HG02884 (cell line): ENCODE measurements at regions not wholly inside any gene's neighbourhood (a gene's known extent, or its start where the extent isn't known, plus 50 kb on each side); places are given as distances from the start of the nearest gene placed in this dataset.
"Not testable (repeated sequence)": the region's sequence is repeated elsewhere in the genome, so short reads cannot be mapped to it uniquely, and the experiment has no call there.

ENCODE experiments used
- ATAC-seq: cut with Tn5 transposase; IDR thresholded peaks from one replicate; pipeline ENCODE4 v1.9.1; 2021; ENCODE audit warnings: mild to moderate bottlenecking, moderate library complexity; ENCODE audit not compliant: unreplicated experiment

DNA sequence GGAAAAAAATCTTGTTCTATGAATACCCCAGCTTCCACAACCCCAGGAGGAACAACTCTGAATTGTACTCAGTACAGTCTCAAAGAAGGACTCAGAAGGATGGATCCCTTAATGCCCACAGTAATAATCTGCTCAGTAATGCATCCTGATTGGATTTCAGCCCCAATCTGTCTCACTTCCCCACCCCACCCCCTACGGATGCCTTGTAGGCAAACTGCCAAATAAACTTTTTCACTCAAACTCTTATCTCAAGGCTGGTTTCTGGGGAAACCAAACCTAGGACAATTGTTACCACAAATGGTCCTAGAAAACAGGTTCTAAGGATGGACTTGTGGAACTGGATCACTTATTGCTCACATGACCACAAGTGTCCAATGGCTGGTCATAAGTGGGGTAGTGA is 1021.8 kb upstream of the INTU start:
- no peak for ATAC-seq

DNA sequence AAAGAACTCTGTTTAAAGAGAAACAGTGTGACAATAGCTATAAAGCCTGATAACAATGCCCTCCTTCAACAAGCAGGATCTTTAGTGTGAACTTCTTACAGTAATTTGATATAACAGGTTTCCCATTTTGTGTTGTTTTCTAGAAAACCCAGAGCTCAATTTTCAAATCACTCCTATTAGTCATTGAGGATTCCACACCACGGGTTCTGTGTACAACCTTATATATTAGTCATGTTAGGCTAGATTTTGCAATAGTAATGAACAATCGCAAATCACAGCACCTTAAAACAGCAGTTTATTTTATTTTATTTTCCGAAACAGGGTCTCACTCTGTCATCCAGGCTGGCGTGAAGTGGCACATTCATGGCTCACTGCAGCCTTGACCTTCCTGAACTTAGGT is 1020.9 kb upstream of the INTU start:
- ATAC-seq: no peak

DNA sequence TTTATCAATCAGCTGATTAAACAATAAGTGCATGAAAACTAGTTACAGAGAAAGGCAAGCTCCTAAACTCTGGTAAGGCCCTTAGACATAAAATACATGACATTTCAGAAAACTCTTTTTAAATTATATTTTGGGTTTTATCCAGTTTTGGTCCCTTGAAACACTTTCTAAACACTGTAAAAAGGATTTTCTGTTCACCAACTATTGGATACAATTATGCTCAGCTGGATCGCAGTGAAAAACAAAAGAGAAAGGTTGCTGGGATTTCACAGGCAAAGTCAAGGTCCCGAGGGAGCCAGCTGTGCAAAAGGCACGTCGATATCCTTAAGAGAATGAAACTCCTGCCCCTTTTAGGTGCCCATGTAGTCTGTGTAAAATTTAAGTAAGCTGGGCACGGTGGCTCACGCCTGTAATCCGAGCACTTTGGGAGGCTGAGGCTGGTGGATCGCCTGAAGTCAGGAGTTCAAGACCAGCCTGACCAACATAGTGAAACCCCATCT is 1018.4 kb upstream of the INTU start:
- no peak for ATAC-seq

DNA sequence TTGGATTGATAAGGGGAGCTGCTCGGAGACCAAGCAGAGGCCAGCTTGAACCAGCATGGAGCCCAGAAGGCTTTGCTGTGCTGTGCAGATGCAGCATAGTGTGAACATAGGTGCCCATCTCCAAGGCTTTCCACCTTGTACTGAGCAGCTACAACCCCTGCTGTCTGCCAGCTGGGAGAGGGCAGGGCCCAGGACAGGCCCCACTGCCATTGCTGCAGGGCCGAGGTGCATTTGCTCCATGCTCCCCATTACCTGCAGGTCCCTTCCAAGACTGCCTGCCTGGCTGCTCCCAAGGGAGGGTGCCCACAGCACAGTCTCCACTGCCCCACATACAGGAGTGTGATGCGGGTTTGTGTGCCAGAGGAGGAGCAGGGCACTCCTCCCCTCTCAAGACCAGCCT is 1016.0 kb upstream of the INTU start:
- no peak for ATAC-seq

DNA sequence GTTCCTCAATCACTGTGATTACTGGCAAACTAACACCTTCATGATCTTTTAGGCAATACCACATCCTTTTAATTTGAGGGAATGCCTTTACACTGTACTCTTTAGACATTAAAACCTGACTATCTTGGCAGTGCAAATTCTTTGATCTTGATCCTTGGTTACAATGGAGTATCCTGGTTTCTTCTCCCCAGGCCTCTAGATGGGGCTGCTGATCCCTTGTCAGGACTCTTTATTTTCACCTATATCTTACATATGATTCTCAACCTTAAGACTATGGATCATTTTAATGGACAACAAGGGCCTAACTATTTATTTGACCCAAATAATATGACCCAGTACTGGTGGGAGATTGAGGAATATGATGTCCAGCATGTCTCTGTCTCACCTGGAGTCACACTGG is 1005.5 kb upstream of the INTU start:
- no peak for ATAC-seq

DNA sequence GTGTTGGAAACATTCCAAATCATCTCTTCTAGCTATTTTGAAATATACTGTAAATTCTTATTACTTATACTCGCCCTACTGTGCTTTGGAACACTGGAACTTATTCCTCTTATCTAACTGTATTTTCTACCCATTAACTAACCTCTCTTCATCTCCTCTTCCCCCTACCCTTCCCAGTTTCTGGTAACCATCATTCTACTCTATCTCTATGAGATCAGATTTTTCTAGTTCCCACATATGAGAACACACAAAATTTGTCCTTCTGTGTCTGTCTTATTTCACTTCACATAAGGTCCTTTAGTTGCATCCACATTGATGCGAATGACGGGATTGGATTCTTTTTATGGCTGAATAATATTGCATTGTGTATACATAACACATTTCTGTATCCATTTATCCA is 1003.8 kb upstream of the INTU start:
- ATAC-seq: no peak

DNA sequence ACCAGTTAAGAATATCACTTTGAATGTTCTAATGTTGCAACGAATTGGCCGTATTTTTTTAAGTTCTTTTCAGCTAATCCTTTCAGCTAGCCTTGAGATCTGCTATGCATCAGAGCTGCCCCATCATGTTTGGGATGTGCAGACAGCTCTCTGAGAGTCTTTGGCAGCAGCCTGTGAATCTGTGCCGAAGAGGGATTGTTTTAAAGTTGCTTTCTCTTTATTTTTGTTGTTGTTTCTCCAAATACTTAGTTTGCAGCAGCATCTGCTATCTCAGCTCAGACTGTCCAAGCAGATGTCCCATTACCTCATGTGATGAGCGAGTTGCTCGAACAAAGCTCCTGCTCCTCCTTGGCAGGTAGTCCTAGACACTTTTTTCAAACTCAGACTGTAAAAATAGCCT is 1002.5 kb upstream of the INTU start:
- no peak for ATAC-seq

DNA sequence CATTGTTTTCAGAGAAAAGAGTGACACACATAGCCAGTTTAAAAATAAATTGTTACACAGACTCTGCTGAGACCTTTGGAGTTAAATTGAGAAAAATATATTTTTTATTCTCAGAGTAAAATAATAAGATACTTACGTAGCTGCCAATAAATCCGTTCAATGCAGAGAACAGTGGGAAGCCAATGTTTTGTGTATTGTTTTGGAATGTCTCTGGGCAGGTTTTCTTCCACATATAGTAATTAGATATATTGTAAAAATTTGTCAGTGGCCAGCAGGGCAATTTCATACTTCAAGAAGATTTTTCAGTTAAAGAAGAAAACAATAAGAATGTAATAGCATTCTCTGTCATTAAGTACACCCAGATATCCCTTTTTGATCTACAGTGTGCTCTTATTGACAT is 999.5 kb upstream of the INTU start:
- no peak for ATAC-seq

DNA sequence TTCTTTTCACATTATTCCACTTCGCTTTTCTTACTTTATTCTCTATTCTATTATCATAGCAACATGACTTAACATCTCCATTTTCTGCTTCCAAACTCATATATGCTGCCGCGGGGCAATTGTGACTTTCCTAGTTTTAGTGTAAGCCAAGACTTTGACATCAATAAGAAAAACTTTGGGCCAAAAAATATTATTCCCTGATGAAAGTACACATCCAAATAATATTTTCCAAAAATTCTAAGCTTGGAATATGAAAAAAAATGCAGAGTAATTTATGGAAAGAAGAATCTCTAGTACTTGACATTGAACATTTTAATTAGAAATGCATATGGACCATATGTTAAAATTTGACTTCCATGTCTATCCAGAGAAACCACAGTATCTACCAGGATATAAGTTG is 995.1 kb upstream of the INTU start:
- no peak for ATAC-seq

DNA sequence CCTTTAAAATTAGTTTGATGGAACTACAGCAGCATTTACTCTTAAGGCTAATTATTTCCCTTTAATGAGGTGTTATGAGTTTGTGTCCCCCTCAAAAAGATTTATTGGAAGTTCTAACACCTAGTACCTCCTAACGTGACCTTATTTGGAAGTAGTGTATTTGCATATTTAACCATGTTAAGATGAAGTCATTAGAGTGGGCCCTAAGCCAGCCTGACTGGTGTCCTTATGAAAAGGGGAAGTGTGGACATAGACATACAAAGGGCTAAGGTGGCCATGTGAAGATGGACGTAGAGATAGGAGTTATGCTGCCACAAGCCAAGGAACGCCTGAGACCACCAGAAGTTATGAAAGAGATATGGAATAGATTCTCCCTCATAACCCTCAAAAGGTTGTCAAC is 985.4 kb upstream of the INTU start:
- ATAC-seq: no peak

DNA sequence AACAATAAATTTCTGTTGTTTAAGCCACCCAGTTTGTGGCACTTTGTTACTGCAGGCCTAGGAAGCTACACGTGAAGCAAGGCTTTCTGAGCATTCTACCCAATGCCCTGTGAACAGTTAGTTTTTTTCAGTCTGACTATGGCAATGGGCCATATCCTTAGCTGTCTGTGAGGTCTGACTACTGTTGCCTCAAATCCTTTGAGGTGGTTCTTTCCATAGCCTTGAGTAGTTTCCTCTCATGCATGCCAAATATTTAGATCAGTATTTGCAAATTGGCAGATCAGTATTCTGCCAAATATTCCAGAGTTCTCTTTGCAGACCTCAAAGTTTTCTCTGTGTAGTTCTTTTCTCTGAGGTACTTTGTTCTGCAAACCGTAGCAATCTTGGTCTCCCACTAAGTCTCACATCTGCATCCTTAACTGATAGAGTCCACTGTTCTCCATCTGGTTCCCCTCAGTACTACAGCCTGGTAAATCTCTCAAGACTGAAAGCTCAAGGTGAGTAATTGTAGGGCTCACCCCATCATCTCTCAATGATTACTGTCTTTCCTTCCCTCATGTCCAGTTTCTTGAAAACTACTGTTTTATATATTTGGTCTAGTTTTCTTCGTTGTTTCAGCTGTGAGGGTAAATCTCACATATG is 984.9 kb upstream of the INTU start:
- no peak for ATAC-seq

DNA sequence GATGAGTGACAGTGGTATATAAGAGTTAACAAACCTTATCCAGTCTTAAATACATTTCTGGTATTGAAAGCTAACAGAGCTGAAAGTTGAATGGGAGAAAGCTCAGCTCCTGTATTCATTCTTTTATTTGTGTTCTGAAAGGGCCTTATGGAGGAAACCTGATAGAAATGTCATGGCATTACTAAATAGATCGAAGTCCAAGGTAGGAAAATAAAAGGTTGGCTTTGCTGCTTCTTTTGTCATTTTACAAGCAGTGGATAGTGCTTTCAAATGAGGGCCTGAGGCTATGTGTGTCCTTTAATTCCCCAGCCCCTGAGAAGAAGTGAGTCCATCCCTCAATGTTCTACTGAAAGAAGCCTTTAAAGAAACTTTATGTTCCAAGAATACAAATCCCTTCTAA is 974.3 kb upstream of the INTU start:
- ATAC-seq: no peak

DNA sequence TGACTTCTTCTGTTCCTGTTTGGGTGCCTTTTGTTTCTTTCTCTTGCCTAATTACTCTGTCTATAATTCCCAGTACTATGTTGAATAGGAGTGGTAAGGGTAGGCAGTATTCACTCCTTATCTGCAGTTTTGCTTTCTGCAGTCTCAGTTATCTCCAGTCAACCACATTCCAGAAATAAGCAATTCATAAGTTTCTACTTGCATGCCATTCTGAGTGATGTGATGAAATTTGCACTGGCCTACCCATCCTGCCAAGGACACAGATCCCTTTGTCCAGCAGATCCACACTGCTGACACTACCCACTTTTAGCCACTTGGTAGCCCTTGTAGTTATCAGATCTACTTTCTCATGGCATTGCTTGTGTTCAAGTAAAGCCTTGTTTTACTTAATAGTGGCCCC is 971.6 kb upstream of the INTU start:
- no peak for ATAC-seq

DNA sequence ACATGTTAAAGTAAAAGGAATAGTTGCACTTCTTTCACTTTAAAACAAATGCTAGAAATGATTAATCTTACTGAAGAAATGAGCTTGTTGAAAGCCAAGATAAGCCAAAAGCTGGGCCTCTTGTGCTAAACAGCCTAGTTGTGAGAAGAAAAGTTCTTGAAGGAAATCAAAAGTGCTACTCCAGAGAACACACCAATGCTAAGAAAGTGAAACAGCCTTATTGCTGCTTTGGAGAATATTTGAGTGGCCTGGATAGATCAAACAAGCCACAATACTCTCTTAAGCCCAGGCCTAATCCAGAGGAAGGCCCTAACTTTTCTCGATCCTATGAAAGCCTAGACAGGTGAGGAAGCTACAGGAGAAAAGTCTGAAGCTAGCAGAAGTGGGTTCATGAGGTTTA is 967.9 kb upstream of the INTU start:
- ATAC-seq: no peak

DNA sequence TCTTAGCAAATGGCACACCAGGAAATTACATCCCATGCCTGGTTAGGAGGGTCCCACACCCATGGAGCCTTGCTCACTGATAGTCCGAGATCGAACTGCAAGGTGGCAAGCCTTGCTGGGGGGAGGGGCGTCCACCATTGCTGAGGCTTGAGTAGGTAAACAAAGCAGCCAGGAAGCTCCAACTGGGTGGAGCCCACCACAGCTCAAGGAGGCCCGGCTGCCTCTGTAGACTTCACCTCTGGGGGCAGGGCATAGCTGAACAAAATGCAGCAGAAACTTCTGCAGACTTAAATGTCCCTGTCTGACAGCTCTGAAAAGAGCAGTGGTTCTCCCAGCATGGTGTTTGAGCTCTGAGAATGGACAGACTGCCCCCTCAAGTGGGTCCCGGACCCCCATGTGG is 962.7 kb upstream of the INTU start:
- not testable (repeated sequence) for ATAC-seq

DNA sequence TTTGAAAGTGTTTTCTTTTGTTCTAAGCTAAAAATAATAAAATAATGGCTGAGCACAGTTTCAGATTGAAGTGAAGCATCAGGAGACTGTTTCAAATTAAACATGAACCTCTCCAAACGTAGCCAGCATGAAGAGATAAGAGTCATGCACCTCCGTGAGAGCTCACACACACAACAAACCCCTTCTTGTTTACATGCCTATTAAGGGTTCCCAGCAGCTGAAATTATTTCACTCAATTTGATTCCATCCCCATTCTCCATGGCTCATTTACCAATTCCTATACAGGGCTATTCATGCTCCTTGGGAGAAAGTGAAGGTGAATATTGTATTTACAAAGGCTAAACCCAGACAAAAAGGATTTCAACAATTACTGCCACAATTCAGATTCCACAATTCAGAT is 954.1 kb upstream of the INTU start:
- ATAC-seq: no peak

DNA sequence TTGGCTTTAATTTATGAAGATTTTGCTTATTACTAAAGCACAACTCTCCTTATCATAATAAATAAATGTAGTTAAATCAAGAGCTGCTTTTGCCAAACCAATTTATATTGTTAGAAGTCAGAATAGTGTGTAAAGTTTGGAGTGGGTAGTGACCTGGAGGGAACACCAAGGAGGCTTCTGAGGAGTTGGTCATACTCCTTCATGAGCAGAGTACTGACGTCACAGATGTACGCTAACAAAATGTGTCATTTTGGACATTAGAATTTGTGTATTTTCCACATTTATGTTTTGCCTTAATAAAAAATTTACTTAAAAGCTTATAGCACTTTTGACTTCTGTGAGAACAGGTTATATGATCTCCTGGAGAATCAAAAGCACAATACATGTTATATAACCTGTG is 953.5 kb upstream of the INTU start:
- ATAC-seq: no peak

DNA sequence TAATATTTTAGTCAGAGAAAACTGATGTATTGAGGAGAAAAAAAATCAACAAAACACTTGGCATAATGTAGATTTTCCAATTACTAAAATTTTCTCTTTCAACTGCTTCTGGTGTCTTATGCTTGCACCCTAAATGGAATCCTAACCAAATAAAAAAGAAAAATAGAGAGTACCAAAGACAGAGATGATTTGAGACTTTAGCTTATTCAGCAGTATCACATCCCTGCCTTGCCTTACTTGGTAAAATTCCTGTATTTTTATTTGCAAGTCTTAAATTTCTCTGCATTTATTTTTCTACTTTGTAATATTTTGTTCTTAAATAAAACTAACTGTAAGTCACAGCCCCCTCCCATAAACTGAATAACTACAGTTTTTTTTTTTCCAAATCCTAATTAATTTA is 950.5 kb upstream of the INTU start:
- no peak for ATAC-seq

DNA sequence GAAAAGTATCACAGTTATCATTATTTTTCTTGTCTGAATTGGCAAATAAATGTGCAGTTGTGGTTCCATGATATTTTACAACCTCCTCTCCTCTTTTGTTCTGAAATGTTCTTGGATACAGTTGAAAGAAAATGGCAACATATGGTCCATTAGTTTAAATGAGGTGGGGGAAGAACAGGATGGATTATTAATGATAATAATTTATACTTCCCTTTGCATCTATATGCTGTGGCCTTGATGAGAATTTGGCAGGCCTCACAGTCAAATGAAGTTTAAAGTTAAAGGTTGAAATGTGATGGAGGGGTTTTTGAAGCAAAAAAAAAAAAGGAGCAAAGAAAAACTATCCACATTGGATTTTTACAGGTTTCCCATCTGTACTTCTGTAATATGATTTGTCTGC is 946.3 kb upstream of the INTU start:
- no peak for ATAC-seq

DNA sequence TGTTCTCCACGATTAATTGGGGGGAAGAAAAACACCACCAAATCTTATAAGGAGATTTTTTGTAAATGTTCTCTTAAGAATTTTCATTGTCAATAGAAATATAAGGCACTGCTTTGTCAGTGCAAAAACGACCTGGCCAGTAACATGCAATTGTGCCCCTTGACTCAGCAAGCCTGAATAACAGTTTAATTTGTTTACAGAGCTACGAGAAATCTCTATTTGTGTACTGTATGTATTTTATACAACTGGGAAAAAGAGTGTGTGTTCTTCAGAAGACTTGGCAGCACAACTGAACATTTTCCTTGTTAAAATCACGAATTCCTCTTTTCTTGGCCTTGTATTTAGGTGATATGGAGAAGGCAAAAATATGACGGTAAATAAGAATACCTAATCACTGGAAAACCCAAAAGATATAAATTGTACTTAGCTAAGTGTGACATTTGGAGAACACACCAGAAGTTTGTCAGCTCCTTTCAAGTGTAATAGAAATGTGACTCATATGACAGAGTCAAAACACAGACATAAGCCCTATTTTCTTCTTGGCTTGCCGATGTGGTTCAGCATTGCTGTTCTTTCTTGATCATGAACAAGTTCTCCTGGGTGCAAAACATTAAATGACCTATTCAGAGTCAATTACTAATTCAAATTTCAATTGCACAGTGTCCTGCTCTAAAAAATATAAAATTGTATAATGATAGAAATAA is 945.0 kb upstream of the INTU start:
- ATAC-seq: no peak

DNA sequence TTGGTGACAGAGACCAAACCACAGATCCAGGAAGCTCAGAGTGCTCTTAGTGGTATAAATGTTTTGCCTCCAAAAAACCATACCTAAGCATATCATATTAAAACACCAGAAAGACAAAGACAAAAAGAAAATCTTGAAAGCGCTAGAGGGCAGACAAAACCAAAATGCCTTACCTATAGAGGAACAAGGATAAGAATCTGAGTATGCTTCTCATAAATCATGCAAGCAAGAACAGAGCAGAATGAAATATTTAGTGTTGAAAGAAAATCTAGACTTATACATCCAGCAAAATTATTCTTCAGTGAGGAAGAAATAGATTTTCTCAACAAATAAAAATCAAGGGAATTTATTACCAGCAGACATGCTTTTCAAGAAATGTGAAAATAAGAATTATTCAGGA is 941.0 kb upstream of the INTU start:
- ATAC-seq: no peak

DNA sequence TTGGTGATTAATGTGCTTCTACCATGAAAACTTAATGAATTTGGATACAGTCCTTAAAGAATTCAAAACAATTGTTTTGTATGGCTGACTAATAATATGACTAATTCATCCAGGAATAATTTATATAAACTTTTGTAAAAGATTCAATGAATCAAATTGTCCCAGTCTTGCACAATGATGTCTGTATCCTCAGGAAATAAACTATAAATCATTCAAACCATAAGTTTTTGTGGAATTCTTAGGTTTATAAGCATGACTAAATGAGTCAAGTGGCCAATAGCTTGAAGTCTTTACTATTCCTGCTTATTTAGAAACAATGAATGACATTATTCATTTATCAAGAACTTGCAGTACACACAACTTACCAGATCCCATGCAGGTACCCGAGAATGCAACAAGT is 935.0 kb upstream of the INTU start:
- ATAC-seq: no peak

DNA sequence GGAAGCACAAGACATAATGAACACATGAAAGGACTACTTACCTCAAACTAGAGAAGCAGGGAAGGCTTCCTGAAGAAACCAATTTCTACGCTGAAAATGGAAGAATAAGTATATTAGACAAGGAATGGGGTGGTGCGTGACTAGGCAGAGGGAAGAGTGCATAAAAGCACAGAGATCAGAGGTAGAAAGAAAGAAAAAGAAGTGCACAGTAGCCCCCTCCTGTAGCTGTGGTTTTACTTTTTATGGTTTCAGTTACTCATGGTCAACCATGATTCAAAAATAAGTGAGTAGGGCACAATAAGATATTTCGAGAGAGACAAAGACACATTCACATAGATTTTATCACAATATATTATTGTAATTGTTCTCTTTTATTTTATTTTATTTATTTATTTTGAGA is 934.5 kb upstream of the INTU start:
- no peak for ATAC-seq
